RCC 7860 (cell line): ENCODE measurements at regions not wholly inside any gene's neighbourhood (a gene's known extent, or its start where the extent isn't known, plus 50 kb on each side); places are given as distances from the start of the nearest gene placed in this dataset.

ENCODE experiments used
- DNase-seq: peaks from one replicate; pipeline ENCODE4 v3.0.0-alpha.2; 2015; ENCODE audit warnings: low spot score
- FAIRE-seq: peaks from 2 replicates; lab custom pipeline; 2012; peaks lifted over from hg19 to GRCh38; lab: Jason Lieb, UNC

DNA sequence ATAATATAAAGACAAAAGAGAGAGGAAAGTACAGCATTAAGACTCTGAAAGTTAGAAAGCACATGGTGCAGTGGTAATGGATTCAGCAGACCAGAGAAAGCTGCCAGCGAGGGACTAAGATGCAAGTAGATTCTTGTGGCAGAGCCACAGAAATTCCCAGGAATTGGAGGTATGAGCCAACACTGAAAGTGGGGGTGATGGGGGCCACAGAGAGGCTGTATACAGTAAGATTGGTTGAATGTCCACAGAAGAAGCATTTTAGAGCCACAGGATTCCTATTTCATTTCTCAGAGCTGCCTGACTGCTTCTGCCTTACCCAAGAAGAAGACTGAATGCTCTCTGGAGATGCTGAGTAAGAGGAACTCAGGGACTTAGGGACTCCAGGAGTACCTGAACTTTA lies 295.0 kb downstream of the LMO7 start:
- FAIRE-seq (no peak), DNase-seq (no peak)

- FAIRE-seq: no peak
- no peak for DNase-seq
Measured at GRCh38 chr13:75929076-75929475, 292.9 kb downstream of the LMO7 start.

GRCh38 chr13:75927183-75927669 lies 291.1 kb downstream of the LMO7 start:
- DNase-seq (no peak), FAIRE-seq (no peak)

GRCh38 chr13:75920536-75920935 lies 284.4 kb downstream of the LMO7 start:
- DNase-seq: no peak
- FAIRE-seq: no peak

- no peak for DNase-seq
- FAIRE-seq: no peak
Measured at GRCh38 chr13:75919660-75920199, 283.6 kb downstream of the LMO7 start.

DNA sequence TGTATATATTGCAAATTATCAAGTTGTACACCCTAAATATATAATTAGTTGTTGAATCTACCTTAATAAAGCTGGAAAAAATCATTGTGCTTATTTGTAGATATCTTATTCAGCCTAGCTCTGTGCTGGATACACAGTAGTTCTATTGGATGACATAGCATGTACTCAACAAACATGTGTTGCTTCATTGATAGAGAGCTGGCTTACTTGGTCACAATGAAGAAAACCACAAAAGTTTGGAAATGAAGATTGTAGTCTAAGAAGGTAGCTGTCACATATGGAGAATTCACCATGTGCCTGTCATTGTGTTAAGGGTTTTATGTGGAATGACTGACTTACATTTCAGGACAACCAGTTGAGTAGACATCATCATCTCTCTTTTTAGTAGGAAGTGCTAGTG lies 278.9 kb downstream of the LMO7 start:
- FAIRE-seq: no peak
- no peak for DNase-seq

DNA sequence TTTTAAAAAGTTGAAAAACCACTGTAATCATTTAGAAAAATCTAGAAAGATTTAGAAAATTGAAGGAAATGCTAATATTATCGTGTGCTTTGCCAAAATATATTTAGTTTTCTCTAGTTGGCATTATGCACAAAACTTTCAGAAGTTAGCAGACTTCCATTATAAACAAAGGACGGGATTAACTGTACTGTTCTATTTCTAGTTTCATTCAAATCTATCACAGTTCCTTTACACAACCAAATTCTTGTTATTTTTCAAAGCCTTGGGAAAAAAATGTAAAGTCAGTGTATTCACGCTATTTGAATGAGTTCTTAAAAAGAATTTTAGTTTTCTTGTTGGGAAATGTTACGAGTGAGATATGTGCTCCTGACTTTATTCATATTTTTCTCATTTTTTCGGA lies 277.8 kb downstream of the LMO7 start:
- no peak for FAIRE-seq

DNA sequence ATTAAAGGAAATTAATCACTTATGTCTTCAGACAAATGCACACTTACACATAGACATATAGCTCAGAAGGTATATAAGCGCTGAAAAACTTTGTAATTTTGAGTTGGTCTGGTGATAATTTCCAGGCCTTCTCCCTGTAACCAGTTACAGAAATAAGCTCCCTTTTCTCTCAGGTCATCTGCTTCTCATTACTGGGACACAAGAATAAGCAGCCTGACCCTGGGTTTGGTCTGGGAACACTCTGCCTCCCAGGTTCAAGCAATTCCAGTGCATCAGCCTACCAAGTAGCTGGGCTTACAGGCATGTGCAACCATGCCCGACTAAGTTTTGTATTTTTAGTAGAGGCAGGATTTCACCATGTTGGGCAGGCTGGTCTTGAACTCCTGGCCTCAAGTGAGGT lies 274.5 kb downstream of the LMO7 start:
- DNase-seq (no peak), FAIRE-seq (no peak)

More for the DNA sequence above, 277.8 kb downstream of the LMO7 start:
- no peak for DNase-seq
